ENCODE measurements at regions not wholly inside any gene's neighbourhood (a gene's known extent, or its start where the extent isn't known, plus 50 kb on each side); places are given as distances from the start of the nearest gene placed in this dataset.

GRCh38 chr10:127610816-127611215, 61.7 kb downstream of the NPS start:
- DNase-seq, result no peak

GRCh38 chr10:127614484-127615017, 65.4 kb downstream of the NPS start:
- no peak for DNase-seq

GRCh38 chr10:127618797-127619196, 69.7 kb downstream of the NPS start:
- no peak for DNase-seq

GRCh38 chr10:127619546-127620325, 70.6 kb downstream of the NPS start:
- DNase-seq, result peak; percentile 3

GRCh38 chr10:127635882-127636281, 86.8 kb downstream of the NPS start:
- DNase-seq, result no peak

- no peak for DNase-seq
Observed at GRCh38 chr10:127648885-127649284, 88.1 kb upstream of the FOXI2 start.

- no peak for DNase-seq
Observed at GRCh38 chr10:127649642-127650041, 87.3 kb upstream of the FOXI2 start.

- no peak for DNase-seq
Observed at GRCh38 chr10:127657056-127657455, 79.9 kb upstream of the FOXI2 start.

GRCh38 chr10:127676430-127676829, 60.6 kb upstream of the FOXI2 start:
- peak; percentile 4 for DNase-seq

- DNase-seq, result no peak
Observed at GRCh38 chr10:127678091-127678490, 58.9 kb upstream of the FOXI2 start.

- no peak for DNase-seq
Observed at GRCh38 chr10:127679642-127680255, 57.2 kb upstream of the FOXI2 start.
